OCI-M2 (cell line): ENCODE measurements at regions not wholly inside any gene's neighbourhood (a gene's known extent, or its start where the extent isn't known, plus 50 kb on each side); places are given as distances from the start of the nearest gene placed in this dataset.

Source experiments
- DNase-seq: peaks from one replicate; lab custom pipeline; 2025; ENCODE audit not compliant: unreplicated experiment; lab: John Stamatoyannopoulos, UW

DNA sequence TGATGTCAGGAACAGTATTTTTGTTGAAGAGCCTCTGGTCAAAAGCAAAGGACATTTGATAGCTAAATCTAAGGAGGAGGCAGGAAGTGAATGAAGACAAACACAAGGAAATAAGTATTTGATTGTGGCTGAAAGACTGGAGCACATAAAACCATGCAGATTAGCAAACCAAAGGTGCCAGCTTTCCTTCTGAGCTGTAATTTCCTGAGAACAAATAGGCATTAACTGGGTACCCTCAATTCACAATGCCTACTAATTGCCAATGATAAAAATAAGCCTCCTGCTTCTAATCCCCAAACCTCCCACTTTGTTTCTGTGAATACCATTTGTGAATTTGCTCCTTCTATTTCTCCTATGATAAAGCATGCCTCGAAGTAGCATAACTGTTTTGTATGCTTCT lies 1279.6 kb upstream of the USP15 start:
- DNase-seq = no peak

DNA sequence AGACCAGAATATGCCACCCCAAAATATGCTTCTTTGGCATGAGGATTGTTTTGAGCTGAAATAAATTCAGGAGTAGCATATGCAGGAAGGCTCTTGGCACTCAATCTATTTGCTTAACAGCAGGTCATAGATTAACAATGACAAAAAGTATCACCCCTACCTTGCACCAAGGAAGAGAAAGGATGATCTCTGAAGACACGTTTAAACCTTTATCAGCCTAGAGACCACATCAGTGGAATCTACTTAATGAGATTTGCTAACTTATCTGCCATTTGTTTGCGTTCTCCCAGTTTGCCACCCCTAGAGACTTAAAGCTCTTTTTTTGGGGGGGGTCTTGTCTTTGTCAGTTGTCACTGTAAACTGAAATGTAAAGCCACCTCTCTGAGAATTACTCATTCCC lies 1278.7 kb upstream of the USP15 start:
- DNase-seq = no peak

GRCh38 chr12:60992087-60992486 lies 1268.1 kb upstream of the USP15 start:
- no peak for DNase-seq

DNA sequence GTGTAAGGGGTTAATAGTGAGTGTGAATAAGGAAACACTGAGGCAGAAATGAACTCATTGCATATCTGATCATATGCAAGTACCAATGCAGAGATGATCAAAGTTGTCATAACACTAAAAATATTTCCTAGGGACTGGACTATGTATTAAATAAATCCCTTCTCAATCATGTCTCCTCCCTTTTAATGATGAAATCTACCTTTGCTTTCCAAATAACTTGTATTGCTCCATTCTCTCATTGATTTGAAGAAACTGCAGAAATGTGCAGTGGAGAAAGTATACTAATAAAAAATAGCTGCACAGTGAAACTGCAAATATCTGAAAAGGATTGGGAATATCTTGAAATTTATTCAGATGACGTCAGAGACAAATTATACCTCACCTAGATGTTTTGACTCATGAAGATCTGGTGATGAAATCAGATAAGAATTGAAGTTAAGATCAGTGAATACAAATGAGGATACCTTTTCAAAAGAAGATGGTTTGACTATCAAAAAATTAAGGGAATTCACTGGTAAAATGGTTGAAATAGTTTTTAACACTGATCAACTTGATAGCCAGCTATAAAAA lies 1264.9 kb upstream of the USP15 start:
- no peak for DNase-seq

GRCh38 chr12:60997869-60998378 lies 1262.3 kb upstream of the USP15 start:
- no peak for DNase-seq

GRCh38 chr12:61009192-61009591 lies 1251.0 kb upstream of the USP15 start:
- no peak for DNase-seq

DNA sequence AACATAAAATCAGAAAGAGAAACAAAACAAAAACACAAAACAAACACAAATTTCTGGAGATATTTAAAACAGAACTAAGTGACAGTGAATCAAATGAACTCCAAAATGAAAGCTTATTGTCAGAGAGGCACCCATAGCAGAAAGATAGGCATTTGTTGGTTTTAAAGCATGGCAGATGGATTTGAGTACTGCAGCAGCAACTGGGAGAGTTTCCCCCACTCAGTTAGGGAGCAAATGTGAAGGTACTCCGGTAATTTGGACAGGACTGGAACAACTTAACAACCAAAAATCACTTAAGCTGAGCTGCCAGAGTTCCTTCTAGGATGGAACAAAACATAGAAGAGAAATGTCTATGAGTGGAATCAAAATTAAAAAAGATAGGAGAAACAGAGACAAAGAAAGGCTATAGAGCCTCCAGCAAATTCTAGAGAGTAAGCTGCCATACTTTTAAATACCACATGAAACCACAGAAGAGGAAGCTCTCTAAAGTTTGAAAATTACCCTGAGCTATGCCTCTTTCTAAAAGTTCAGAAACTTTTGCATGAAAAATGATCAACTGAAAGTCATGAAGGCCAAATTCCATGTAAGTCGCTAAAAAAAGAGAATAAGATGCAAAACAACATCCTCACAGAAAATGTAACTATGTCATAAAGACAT lies 1248.3 kb upstream of the USP15 start:
- no peak for DNase-seq

DNA sequence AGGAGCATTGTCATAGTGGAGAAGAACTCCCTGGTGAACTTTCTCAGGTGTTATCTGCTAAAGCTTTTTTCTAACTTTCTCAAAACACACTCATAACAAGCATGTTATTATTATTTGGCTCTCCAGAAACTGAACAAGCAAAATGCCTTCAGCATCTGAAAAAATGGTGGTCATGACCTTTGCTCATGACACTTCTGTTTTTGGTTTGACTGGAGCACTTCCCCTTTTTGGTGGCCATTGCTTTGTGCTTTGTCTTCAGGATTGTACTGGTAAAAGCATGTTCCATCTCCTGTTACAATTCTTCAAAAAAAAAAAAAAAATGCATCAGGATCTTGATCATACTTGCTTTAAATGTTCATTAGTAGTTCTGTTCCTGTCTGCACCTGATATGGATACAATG lies 1241.6 kb upstream of the USP15 start:
- DNase-seq = no peak

GRCh38 chr12:61023231-61023630 lies 1237.0 kb upstream of the USP15 start:
- no peak for DNase-seq

GRCh38 chr12:61029516-61029915 lies 1230.7 kb upstream of the USP15 start:
- DNase-seq = no peak

- DNase-seq = no peak
Measured at GRCh38 chr12:61037792-61038191, 1222.4 kb upstream of the USP15 start.

DNA sequence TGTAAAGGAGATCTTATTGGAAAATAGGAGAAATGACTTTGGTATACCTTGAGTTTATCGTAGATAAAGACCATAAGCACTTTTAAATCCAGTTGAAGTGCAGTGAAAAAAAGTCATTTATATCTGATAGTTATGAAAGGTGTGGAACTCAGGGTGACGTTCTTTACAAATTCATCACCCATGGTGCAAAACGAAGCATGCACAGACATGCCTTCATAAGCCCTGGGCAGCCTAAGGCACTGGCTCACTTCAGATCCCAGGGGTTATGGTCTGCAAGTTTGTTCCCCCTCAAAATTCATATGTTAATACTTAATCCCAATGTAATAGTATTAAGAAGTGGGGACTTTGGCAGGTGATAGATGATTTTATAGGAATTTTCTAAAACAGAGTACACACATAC lies 1216.4 kb upstream of the USP15 start:
- no peak for DNase-seq

DNA sequence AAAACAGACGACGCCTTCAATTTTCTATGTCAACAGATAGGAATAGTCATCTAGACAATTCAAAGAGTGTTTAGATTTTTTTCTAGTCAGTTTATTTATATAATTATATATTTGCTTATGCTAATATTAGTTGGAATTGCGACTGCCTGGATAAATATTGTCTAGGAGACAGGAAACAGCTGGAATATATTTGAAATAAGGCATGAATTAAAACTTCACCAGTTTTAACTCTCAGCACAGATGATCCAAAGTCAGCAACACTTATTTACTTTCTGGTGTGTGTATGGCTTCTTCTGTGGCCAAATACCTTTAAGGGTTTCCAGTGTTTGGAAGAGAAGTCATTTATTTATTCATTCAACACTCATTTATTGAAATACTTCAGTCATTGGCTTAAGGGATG lies 1215.4 kb upstream of the USP15 start:
- DNase-seq = no peak

DNA sequence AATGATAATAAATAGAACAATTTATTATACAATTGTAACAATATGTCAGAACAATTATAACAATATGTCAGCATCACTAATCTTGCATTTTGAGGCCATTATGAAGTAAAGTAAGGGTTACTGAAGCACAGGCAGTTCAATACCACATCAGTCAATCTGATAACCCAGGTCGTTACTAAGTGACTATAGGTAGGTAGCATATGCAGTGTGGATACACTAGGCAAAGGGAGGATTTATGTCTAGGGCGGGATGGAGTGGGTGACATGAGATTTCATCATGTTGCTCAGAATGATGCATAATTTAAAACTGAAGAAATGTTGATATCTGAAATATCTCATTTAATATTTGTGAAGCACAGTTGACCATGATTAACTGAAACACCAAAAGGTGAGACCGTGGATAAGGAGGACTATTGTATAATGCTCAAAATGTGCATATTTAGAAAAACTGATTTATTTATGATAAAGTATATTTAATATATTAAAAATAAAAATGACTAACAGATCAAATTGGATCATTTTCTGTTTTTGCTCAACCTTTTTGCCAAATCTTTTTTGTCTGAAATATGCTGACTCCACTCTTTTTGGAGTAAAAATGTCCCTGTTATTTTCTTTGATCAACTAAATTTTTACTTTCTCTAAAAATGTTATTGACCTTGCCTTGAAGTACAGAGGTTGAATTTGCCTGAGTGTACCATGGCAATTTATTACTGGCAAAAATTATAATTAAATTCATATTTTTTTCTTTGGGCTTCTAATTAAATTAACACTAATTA lies 1189.4 kb upstream of the USP15 start:
- no peak for DNase-seq

DNA sequence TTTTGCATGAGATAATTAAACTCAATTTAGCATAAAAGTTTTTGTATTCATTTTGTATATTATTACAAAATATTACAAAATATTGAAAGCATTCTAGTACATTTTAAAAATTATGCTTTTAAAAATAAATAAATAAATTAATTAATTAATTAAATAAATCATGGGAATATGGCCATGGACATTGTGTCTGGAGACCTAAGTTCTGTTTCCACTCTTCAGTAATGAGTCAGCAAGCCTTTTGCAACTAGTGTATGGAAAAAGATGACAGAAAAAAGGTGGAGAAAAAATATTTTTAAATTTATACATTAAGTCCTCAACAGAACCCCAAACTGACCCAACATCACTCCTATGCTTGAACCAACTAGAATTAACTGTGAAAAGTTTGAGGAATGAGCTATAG lies 1187.5 kb upstream of the USP15 start:
- DNase-seq = no peak

DNA sequence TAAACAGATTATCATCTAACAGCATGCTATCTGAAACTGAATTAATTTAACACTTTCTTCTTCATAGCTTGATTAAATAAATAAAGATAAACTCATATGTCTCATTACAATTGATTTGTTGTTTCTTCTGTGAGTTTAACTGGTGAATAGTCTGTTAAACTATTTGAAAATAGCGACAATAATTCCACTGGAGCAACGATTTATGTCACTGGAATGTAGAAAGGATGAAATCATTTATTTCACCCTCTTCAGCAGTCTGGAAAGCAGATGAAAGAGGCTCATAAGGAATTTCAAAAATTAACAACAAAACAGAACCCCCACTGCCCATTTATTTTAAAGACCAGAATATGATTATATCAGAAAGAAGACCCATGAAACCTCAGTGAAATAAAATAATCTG lies 1165.1 kb upstream of the USP15 start:
- DNase-seq = no peak

DNA sequence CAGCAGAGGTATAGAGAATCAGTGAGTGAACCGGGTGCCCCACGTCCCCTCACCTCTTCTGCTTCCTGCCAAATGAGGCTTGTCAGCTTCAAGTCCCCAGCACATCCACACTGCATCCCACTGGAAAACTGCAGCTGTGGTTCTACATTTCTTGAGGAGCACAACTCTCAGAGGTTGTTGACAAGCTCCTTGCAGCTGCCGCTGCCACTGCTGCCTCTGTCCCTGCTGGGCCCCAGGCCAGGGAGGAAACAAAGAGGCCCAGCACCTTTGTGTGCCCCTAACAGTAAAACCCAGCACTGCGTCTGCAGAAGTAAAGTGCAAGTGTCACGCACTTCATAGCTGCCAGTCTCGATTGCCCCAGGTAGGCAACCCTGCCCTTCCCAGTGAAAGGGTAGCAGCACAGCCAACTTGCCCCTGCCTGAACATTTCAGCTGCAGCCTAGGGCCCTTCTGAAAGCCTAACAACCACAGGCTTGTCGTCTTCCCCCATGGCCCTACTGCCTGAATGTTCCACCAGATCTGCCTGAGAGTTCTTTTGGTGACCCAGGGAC lies 1162.1 kb upstream of the USP15 start:
- DNase-seq = no peak

DNA sequence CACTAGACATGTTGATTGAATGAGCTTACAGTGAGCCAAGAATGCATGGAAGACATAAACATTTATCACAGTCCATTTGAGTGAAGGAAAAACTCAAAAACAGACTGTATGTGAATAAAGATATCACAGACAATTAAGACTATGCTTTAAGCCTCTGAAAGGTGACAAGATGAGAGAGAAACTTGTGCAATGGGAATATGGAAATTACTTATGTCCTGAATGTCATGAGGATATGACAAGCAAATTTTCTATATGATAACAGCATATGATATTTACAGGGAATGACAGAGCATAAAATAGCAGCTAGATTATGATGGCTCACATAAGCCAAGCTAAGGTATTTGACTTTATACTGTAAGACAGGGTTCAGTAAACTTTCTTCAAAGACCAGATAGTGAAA lies 1153.1 kb upstream of the USP15 start:
- DNase-seq = no peak

DNA sequence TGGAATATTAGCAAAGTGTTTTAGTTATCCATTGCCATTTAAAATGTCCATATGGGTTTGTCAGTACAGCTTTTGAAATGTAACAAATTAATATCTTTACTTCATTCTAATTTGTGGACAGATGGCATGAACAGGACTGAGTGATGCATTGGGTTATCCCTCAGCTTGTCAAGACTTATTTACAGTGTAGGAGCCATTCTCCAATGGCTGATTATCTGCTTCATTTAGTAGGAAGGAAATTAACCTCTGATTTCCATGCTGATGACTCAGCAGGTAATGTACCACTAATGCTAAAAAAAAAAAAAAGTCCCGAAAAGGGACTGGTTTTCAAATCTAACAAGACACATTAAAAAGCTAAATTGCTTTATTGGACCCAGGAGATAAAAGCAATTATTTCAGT lies 1149.0 kb upstream of the USP15 start:
- no peak for DNase-seq

- DNase-seq = no peak
Measured at GRCh38 chr12:61137677-61138414, 1122.4 kb upstream of the USP15 start.

- DNase-seq = no peak
Measured at GRCh38 chr12:61138415-61138759, 1121.8 kb upstream of the USP15 start.
